ENCODE measurements at regions not wholly inside any gene's neighbourhood (a gene's known extent, or its start where the extent isn't known, plus 50 kb on each side); places are given as distances from the start of the nearest gene placed in this dataset.

DNA sequence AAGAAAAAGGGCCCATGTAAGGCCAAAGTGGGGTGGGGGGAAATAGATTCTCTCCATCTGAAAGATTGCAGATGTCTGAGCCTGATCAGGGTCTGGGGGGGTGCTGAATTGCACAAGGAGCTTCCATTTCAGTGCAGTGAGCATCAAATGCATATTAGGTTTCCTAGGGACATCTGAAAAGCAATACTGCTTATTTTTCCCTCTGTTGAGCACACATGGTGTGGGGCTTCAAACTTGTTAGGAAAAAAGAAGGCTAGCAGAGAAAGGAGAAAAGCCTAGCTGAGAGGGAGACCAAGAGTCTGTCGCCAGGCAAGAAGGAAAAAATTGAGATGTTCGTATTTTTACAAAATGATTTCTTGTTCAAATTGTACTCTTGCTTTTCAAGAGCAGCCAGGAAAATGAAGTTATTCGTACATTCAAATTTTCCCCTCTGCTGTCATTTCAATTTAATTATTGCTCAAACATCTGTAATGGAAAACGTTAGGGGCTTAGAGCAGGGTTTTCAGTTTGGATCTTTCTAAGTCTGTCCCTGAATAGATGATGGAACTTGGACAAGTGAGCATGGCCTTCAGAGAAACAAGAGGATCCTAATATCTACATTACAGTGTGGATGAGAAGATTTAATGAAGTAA lies 191.9 kb upstream of the GAS1 start:
- Histone ChIP-seq H3K9ac (ENCODE audit: low read length) (no peak overlapping the region), H3K4me3 (ENCODE audit: low read length) (no peak overlapping the region), H2AFZ (ENCODE audit: low read depth, low read length) (no peak overlapping the region), H3K4me2 (ENCODE audit: low read length) (no peak overlapping the region), H3K4me1 (ENCODE audit: low read length) (no peaks in the 10 kb centered on the region), H3K9me3 (ENCODE audit: insufficient read depth, low read length) (no peaks in the 10 kb centered on the region), H3K27me3 (ENCODE audit: low read depth, low read length) (no peaks in the 10 kb centered on the region), H4K20me1 (ENCODE audit: insufficient read depth, low read length) (no peaks in the 10 kb centered on the region), H3K27ac (ENCODE audit: low read length) (no peak overlapping the region), H3K79me2 (ENCODE audit: low read length) (no peaks in the 10 kb centered on the region), H3K36me3 (replicated peaks; ENCODE audit: low read depth, low read length) (no peaks in the 10 kb centered on the region)
- TF ChIP-seq, protein P1, sequence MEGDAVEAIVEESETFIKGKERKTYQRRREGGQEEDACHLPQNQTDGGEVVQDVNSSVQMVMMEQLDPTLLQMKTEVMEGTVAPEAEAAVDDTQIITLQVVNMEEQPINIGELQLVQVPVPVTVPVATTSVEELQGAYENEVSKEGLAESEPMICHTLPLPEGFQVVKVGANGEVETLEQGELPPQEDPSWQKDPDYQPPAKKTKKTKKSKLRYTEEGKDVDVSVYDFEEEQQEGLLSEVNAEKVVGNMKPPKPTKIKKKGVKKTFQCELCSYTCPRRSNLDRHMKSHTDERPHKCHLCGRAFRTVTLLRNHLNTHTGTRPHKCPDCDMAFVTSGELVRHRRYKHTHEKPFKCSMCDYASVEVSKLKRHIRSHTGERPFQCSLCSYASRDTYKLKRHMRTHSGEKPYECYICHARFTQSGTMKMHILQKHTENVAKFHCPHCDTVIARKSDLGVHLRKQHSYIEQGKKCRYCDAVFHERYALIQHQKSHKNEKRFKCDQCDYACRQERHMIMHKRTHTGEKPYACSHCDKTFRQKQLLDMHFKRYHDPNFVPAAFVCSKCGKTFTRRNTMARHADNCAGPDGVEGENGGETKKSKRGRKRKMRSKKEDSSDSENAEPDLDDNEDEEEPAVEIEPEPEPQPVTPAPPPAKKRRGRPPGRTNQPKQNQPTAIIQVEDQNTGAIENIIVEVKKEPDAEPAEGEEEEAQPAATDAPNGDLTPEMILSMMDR (IDR thresholded peaks at IDR 0.05; ENCODE audit: low read depth, low read length), result no peak
- no peak for TF ChIP-seq EZH2phosphoT487 (IDR thresholded peaks at IDR 0.05; ENCODE audit: low read depth)

DNA sequence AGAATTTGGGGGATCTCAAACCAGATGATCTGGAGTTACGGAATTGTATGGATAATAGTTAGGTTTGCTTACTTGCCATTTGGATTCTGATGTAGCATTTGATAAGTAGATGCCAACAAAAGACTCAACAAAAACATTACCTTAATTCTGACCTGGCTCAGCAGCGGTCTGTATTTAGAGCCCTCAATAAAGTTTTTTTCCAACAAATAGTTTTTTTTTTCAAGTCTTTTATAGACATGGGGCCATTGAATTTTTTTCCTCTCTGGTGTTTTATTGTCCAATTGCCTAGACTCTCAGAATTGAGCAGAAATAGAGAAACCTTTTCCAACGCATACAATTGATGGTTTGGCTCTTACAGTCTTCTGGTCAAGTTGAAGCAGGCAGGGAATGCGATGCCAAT lies 192.8 kb upstream of the GAS1 start:
- H2AFZ ChIP-seq (ENCODE audit: low read depth, low read length), result no peak overlapping the region
- H3K9me3 ChIP-seq (ENCODE audit: insufficient read depth, low read length), result no peaks in the 10 kb centered on the region
- H3K4me2 ChIP-seq (ENCODE audit: low read length), result no peak overlapping the region
- H3K27ac ChIP-seq (ENCODE audit: low read length), result no peak overlapping the region
- H3K79me2 ChIP-seq (ENCODE audit: low read length), result no peaks in the 10 kb centered on the region
- H3K9ac ChIP-seq (ENCODE audit: low read length), result no peak overlapping the region
- no peaks in the 10 kb centered on the region for H3K36me3 ChIP-seq (replicated peaks; ENCODE audit: low read depth, low read length)
- H3K4me3 ChIP-seq (ENCODE audit: low read length), result no peak overlapping the region
- no peaks in the 10 kb centered on the region for H3K27me3 ChIP-seq (ENCODE audit: low read depth, low read length)
- no peaks in the 10 kb centered on the region for H4K20me1 ChIP-seq (ENCODE audit: insufficient read depth, low read length)
- no peaks in the 10 kb centered on the region for H3K4me1 ChIP-seq (ENCODE audit: low read length)
- no peak for TF ChIP-seq EZH2phosphoT487 (IDR thresholded peaks at IDR 0.05; ENCODE audit: low read depth)
- TF ChIP-seq, protein P1 (IDR thresholded peaks at IDR 0.05; ENCODE audit: low read depth, low read length), result no peak

DNA sequence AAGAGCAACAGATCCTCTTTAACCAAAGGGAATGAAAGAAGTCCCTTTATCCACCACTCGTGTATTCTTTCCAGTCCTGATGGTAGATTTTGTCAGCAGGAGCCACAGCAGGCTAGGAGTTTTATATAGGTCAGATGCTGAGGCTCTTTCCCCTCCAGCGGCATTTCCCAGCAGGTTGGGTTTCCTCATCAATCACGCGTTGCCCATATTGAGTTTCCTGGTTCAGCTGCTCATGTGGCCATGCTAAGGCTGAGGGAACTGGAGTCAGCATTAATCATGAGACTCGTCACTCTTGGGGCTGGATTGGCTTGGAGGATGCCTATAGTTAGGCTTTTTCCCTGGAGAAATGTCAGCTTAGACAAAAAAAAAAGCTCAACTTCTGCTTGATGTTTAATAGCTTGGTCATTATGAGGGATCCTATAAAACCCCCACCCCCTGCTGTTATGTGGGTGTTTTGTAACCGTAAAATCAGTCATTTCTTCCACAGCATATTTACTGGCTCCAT lies 193.4 kb upstream of the GAS1 start:
- Histone ChIP-seq H3K27ac (ENCODE audit: low read length) (no peak overlapping the region), H3K4me2 (ENCODE audit: low read length) (no peak overlapping the region)
- TF ChIP-seq, protein P1 (IDR thresholded peaks at IDR 0.05; ENCODE audit: low read depth, low read length), result no peak
- no peak for TF ChIP-seq EZH2phosphoT487 (IDR thresholded peaks at IDR 0.05; ENCODE audit: low read depth)

DNA sequence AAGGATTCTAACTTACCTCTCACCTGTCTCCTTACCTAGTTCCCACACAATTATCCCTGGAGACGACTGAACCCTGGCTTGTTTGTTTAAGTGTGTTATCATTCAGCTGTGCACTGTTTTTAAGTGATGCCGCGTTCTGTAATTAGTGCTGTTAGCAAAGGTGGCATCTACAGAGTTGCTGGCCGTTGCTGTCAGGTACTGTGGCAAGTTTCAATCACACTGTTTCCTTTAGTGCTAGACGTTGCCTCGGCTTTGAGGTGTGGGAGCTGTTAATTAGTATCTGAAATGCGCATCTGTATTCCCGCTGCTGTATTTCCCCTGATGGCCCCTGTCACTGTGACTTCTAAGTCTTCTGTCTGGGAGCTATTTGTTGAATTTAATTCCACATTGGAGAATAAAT lies 193.8 kb upstream of the GAS1 start:
- H3K4me2 ChIP-seq (ENCODE audit: low read length), result no peak overlapping the region
- no peak overlapping the region for H3K9ac ChIP-seq (ENCODE audit: low read length)

More for the DNA sequence above, 193.4 kb upstream of the GAS1 start:
- Histone ChIP-seq H3K27me3 (ENCODE audit: low read depth, low read length) (no peaks in the 10 kb centered on the region), H3K36me3 (replicated peaks; ENCODE audit: low read depth, low read length) (no peaks in the 10 kb centered on the region), H3K4me3 (ENCODE audit: low read length) (no peak overlapping the region), H3K79me2 (ENCODE audit: low read length) (no peaks in the 10 kb centered on the region), H3K4me1 (ENCODE audit: low read length) (no peaks in the 10 kb centered on the region), H2AFZ (ENCODE audit: low read depth, low read length) (no peak overlapping the region), H3K9ac (ENCODE audit: low read length) (no peak overlapping the region), H4K20me1 (ENCODE audit: insufficient read depth, low read length) (no peaks in the 10 kb centered on the region), H3K9me3 (ENCODE audit: insufficient read depth, low read length) (no peaks in the 10 kb centered on the region)

More for the DNA sequence above, 193.8 kb upstream of the GAS1 start:
- TF ChIP-seq, protein P1 (IDR thresholded peaks at IDR 0.05; ENCODE audit: low read depth, low read length), result no peak
- no peak for TF ChIP-seq EZH2phosphoT487 (IDR thresholded peaks at IDR 0.05; ENCODE audit: low read depth)
- no peaks in the 10 kb centered on the region for H3K27me3 ChIP-seq (ENCODE audit: low read depth, low read length)
- H3K4me3 ChIP-seq (ENCODE audit: low read length), result no peak overlapping the region
- H3K9me3 ChIP-seq (ENCODE audit: insufficient read depth, low read length), result no peaks in the 10 kb centered on the region
- no peaks in the 10 kb centered on the region for H3K79me2 ChIP-seq (ENCODE audit: low read length)
- H3K36me3 ChIP-seq (replicated peaks; ENCODE audit: low read depth, low read length), result no peaks in the 10 kb centered on the region
- no peak overlapping the region for H2AFZ ChIP-seq (ENCODE audit: low read depth, low read length)
- no peaks in the 10 kb centered on the region for H4K20me1 ChIP-seq (ENCODE audit: insufficient read depth, low read length)
- H3K27ac ChIP-seq (ENCODE audit: low read length), result no peak overlapping the region
- H3K4me1 ChIP-seq (ENCODE audit: low read length), result no peaks in the 10 kb centered on the region
